ENCODE measurements at regions not wholly inside any gene's neighbourhood (a gene's known extent, or its start where the extent isn't known, plus 50 kb on each side); places are given as distances from the start of the nearest gene placed in this dataset.

DNA sequence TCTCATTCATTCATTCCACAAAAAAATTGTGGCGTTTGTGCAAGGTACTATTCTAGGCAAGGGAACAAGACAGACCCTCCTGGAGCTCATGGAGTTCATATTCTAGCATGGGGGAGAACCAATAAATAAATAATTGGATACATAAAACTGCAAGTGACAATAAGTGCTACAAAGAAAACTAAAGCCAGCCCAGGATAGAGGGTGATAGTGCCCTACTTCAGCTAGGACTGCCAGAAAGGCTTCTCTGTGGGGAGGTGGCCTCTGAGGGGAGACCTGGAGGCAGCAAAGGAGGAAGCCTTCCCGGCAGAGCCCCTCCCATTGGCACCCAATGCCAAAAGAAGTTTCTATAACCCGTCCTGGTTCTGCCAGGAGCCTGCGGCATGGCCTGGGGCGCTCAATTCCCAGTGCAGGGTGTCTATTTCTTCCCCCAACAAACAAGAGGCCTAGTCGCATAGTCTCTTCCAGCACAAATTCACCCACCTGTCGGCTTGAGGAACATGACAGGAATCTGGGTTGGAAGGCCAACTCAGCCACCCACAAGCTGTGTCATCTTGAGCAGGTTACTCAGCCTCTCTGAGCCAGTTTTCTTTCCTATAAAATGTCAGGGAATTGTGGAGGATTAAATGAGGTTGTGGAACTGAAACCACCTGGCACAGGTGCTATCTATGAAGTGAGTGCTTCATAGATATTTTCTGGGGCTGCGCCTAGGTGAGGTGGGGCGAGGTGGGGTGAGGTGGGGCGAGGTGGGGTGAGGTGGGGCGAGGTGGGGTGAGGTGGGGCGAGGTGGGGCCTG is 94.3 kb downstream of the ZFP36L2 start:
- H3K27ac ChIP-seq = no peak overlapping the region
- TF ChIP-seq CTCF (conservative IDR thresholded peaks at IDR 0.05) (no peak), ZFX (IDR thresholded peaks at IDR 0.05) (no peak)

- H3K27ac ChIP-seq = no peak overlapping the region
- TF ChIP-seq CTCF (conservative IDR thresholded peaks at IDR 0.05) (no peak), ZFX (IDR thresholded peaks at IDR 0.05) (no peak)
These were observed 95.1 kb downstream of the ZFP36L2 start for GRCh38 chr2:43131051-43131889.

DNA sequence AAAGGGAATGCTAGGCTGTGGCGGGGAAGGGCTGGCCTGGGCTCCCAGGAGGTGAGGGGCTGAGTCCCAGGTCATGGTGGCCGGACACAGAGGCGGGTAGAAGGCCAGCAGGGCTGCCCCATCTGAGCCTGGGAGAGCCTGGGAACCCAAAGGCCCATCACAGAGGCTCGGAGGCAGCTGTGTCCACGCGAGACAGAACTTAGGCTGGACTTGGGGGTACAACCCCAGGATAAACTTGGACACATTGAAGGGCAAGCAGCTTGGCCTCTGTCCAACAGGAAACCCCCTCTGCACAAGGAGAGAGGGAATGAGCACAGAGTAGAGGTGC is 95.9 kb downstream of the ZFP36L2 start:
- no peak overlapping the region for H3K27ac ChIP-seq
- no peak for TF ChIP-seq ZFX (IDR thresholded peaks at IDR 0.05)
- TF ChIP-seq CTCF (conservative IDR thresholded peaks at IDR 0.05) = no peak

- no peak overlapping the region for H3K27ac ChIP-seq
- TF ChIP-seq CTCF (conservative IDR thresholded peaks at IDR 0.05) (no peak), ZFX (IDR thresholded peaks at IDR 0.05) (no peak)
These were observed 96.5 kb downstream of the ZFP36L2 start for GRCh38 chr2:43129676-43130547.

- no peak overlapping the region for H3K27ac ChIP-seq
- no peak for TF ChIP-seq CTCF (conservative IDR thresholded peaks at IDR 0.05)
- no peak for TF ChIP-seq ZFX (IDR thresholded peaks at IDR 0.05)
These were observed 97.8 kb downstream of the ZFP36L2 start for GRCh38 chr2:43128559-43128955.

DNA sequence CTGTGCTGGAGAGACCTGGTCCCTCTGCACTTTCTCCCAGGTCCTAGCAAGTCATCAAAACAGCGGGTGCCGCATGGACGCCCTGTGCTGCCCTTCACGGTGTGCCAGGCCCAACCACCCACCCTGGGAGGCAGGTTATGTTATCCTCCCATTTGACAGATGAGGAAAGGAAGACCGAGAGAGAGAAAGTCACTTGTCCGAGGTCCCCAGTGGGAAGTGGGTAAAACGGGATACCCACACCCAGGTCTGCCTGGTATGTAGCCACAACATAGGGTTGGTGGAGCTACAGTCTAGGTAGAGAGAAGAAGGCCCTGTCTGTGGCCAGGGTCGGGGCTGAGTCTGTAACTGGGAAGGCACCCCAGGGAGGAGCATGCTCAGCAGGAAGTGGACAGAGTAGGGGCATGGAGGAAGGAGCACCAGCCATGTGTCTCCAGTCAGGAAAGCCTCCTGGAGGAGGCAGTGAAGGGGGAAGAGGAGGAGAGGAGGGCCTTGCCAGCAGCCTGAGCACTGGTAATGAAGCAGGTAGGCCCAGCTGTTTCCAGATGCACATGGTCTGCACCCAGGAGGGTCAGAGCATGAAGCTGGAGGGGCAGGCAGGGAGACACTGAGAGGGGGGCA is 98.4 kb downstream of the ZFP36L2 start:
- TF ChIP-seq CTCF (conservative IDR thresholded peaks at IDR 0.05) = no peak
- TF ChIP-seq ZFX (IDR thresholded peaks at IDR 0.05) = no peak

More for the DNA sequence above, 98.4 kb downstream of the ZFP36L2 start:
- no peak overlapping the region for H3K27ac ChIP-seq
